NT2/D1 (cell line): ENCODE measurements at regions not wholly inside any gene's neighbourhood (a gene's known extent, or its start where the extent isn't known, plus 50 kb on each side); places are given as distances from the start of the nearest gene placed in this dataset.
"Not testable (repeated sequence)": the region's sequence is repeated elsewhere in the genome, so short reads cannot be mapped to it uniquely, and the experiment has no call there.

Source experiments
- DNase-seq: peaks from one replicate; pipeline ENCODE4 v3.0.0-alpha.2; 2011; ENCODE audit warnings: low read depth, low spot score
- H3K27me3 ChIP-seq: 2 replicates; pipeline ENCODE4 v1.6.0; 2011; ENCODE audit warnings: mild to moderate bottlenecking; ENCODE audit not compliant: insufficient read length, insufficient read depth
- H3K36me3 ChIP-seq: 2 replicates; pipeline ENCODE4 v1.6.1; 2011; ENCODE audit warnings: mild to moderate bottlenecking, low read length, mixed read lengths; ENCODE audit not compliant: insufficient read depth, insufficient read length
- H3K4me1 ChIP-seq: 2 replicates; pipeline ENCODE4 v1.5.1; 2011; ENCODE audit not compliant: insufficient read depth, insufficient read length
- H3K4me3 ChIP-seq: 2 replicates; pipeline ENCODE4 v1.5.1; 2011; ENCODE audit warnings: low read depth; ENCODE audit not compliant: insufficient read length
- H3K9ac ChIP-seq: 2 replicates; pipeline ENCODE4 v1.6.0; 2011; ENCODE audit warnings: low read depth; ENCODE audit not compliant: insufficient read length
- H3K9me3 ChIP-seq: 2 replicates; pipeline ENCODE4 v1.5.1; 2011; ENCODE audit warnings: mild to moderate bottlenecking, low read length; ENCODE audit not compliant: insufficient read depth
- SUZ12 ChIP-seq: IDR thresholded peaks from 2 replicates; pipeline ENCODE4 v1.6.1; 2011; ENCODE audit not compliant: insufficient read length, insufficient read depth; ENCODE audit errors: extremely low read depth
- YY1 ChIP-seq: IDR thresholded peaks from 2 replicates; pipeline ENCODE4 v1.6.1; 2011; ENCODE audit not compliant: insufficient read length, insufficient read depth
- ZNF274 ChIP-seq: IDR thresholded peaks from 2 replicates; pipeline ENCODE4 v1.6.1; 2011; ENCODE audit warnings: mild to moderate bottlenecking, low read depth, low read length

GRCh38 chr4:156293657-156294297 is 340.1 kb upstream of the CTSO start:
- Histone ChIP-seq H3K27me3 (no peaks in the 10 kb centered on the region), H3K9me3 (no peaks in the 10 kb centered on the region), H3K36me3 (no peaks in the 10 kb centered on the region), H3K4me3 (no peak overlapping the region), H3K4me1 (no peaks in the 10 kb centered on the region), H3K9ac (no peak overlapping the region)
- TF ChIP-seq YY1 (no peak), ZNF274 (no peak), SUZ12 (no peak)
- DNase-seq = no peak

GRCh38 chr4:156291317-156291716 is 337.7 kb upstream of the CTSO start:
- Histone ChIP-seq H3K36me3 (no peaks in the 10 kb centered on the region), H3K4me1 (no peaks in the 10 kb centered on the region), H3K4me3 (no peak overlapping the region), H3K9me3 (no peaks in the 10 kb centered on the region), H3K27me3 (no peaks in the 10 kb centered on the region), H3K9ac (no peak overlapping the region)
- no peak for DNase-seq
- TF ChIP-seq YY1 (no peak), SUZ12 (no peak), ZNF274 (no peak)

GRCh38 chr4:156290811-156291210 is 337.1 kb upstream of the CTSO start:
- Histone ChIP-seq H3K27me3 (no peaks in the 10 kb centered on the region), H3K36me3 (no peaks in the 10 kb centered on the region), H3K4me3 (no peak overlapping the region), H3K9me3 (no peaks in the 10 kb centered on the region), H3K9ac (no peak overlapping the region), H3K4me1 (no peaks in the 10 kb centered on the region)
- TF ChIP-seq ZNF274 (no peak), YY1 (no peak), SUZ12 (no peak)
- no peak for DNase-seq

- not testable (repeated sequence) for H3K4me3 ChIP-seq, H3K4me1 ChIP-seq, DNase-seq
Observed at GRCh38 chr4:156290026-156290425, 336.4 kb upstream of the CTSO start.

GRCh38 chr4:156280686-156281085 is 327.0 kb upstream of the CTSO start:
- H3K27me3 ChIP-seq = no peaks in the 10 kb centered on the region
- no peaks in the 10 kb centered on the region for H3K36me3 ChIP-seq
- H3K4me1 ChIP-seq = no peaks in the 10 kb centered on the region
- H3K4me3 ChIP-seq = no peak overlapping the region
- no peak for TF ChIP-seq YY1
- TF ChIP-seq SUZ12 = no peak
- TF ChIP-seq ZNF274 = no peak
- H3K9ac ChIP-seq = no peak overlapping the region
- no peaks in the 10 kb centered on the region for H3K9me3 ChIP-seq
- DNase-seq = no peak

More at GRCh38 chr4:156290026-156290425, 336.4 kb upstream of the CTSO start:
- not testable (repeated sequence) for H3K27me3 ChIP-seq, H3K9me3 ChIP-seq, H3K9ac ChIP-seq, H3K36me3 ChIP-seq

- H3K9me3 ChIP-seq = no peaks in the 10 kb centered on the region
- no peak overlapping the region for H3K9ac ChIP-seq
- no peak for TF ChIP-seq ZNF274
- no peak for TF ChIP-seq SUZ12
- no peak for TF ChIP-seq YY1
- H3K27me3 ChIP-seq = no peaks in the 10 kb centered on the region
- no peak overlapping the region for H3K4me3 ChIP-seq
- no peak for DNase-seq
- no peaks in the 10 kb centered on the region for H3K36me3 ChIP-seq
- H3K4me1 ChIP-seq = no peaks in the 10 kb centered on the region
Observed at GRCh38 chr4:156265407-156265806, 311.7 kb upstream of the CTSO start.

GRCh38 chr4:156261230-156261629 is 307.6 kb upstream of the CTSO start:
- no peak for DNase-seq
- no peaks in the 10 kb centered on the region for H3K27me3 ChIP-seq
- H3K9me3 ChIP-seq = no peaks in the 10 kb centered on the region
- no peaks in the 10 kb centered on the region for H3K4me1 ChIP-seq
- H3K36me3 ChIP-seq = no peaks in the 10 kb centered on the region
- TF ChIP-seq YY1 (no peak), ZNF274 (no peak), SUZ12 (no peak)
- H3K4me3 ChIP-seq = no peak overlapping the region
- H3K9ac ChIP-seq = no peak overlapping the region
